ENCODE measurements at regions not wholly inside any gene's neighbourhood (a gene's known extent, or its start where the extent isn't known, plus 50 kb on each side); places are given as distances from the start of the nearest gene placed in this dataset.

GRCh38 chr5:94064025-94064424 is 322.6 kb upstream of the POU5F2 start:
- TF ChIP-seq CTCF (IDR thresholded peaks at IDR 0.05) = no peak
- TF ChIP-seq POLR2A (IDR thresholded peaks at IDR 0.05) = no peak
